Bronchial epithelial cell (primary cell): ENCODE measurements at regions not wholly inside any gene's neighbourhood (a gene's known extent, or its start where the extent isn't known, plus 50 kb on each side); places are given as distances from the start of the nearest gene placed in this dataset.

Experiments
- DNase-seq: peaks from one replicate; pipeline ENCODE4 v3.0.0-alpha.2; 2010; ENCODE audit warnings: low read depth
- FAIRE-seq: peaks from 2 replicates; lab custom pipeline; 2011; peaks lifted over from hg19 to GRCh38; lab: Jason Lieb, UNC
- H3K27me3 ChIP-seq: 2 replicates; pipeline ENCODE4 v1.5.1; 2011; ENCODE audit warnings: low read length; ENCODE audit not compliant: control insufficient read depth, insufficient read depth
- H3K36me3 ChIP-seq: 2 replicates; pipeline ENCODE4 v1.5.1; 2011; ENCODE audit warnings: low read length; ENCODE audit not compliant: control insufficient read depth, insufficient read depth
- H3K4me3 ChIP-seq: 2 replicates; pipeline ENCODE4 v1.5.1; 2011; ENCODE audit warnings: mild to moderate bottlenecking, low read depth, low read length, control low read depth
- TF ChIP-seq, protein P1 (sequence below): IDR thresholded peaks from 2 replicates; pipeline ENCODE4 v1.5.1; 2011; ENCODE audit warnings: mild to moderate bottlenecking, moderate library complexity, low read length, control low read depth, inconsistent platforms; ENCODE audit not compliant: insufficient read depth, severe bottlenecking

DNA sequence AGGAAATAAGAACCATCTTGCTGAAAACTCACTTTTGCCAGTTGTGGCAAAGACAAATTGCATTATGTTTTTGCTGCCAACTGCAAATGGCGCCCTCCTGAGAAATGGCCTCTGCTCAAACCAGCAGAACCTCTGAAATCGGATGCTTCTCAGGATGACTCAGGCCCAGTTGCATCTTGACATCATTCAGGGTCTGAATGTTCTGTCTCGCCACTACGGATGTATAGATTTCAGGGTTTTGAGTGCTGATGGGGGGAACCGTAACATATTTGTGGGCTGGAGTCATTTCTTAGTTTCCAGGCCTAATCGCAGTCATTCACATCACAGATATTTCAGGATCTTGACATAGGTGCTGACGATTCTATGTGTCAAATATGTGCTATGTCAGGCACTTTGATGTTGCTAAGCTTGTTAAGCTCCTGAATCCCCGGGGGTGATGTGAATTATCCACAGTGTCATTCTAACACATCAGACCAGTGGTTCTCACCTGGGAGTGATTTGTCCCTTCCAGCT is 207.1 kb downstream of the NFATC2 start:
- TF ChIP-seq, protein P1, sequence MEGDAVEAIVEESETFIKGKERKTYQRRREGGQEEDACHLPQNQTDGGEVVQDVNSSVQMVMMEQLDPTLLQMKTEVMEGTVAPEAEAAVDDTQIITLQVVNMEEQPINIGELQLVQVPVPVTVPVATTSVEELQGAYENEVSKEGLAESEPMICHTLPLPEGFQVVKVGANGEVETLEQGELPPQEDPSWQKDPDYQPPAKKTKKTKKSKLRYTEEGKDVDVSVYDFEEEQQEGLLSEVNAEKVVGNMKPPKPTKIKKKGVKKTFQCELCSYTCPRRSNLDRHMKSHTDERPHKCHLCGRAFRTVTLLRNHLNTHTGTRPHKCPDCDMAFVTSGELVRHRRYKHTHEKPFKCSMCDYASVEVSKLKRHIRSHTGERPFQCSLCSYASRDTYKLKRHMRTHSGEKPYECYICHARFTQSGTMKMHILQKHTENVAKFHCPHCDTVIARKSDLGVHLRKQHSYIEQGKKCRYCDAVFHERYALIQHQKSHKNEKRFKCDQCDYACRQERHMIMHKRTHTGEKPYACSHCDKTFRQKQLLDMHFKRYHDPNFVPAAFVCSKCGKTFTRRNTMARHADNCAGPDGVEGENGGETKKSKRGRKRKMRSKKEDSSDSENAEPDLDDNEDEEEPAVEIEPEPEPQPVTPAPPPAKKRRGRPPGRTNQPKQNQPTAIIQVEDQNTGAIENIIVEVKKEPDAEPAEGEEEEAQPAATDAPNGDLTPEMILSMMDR = no peak
- peak; percentile 95 for DNase-seq
- no peaks in the 10 kb centered on the region for H3K27me3 ChIP-seq
- no peaks in the 10 kb centered on the region for H3K36me3 ChIP-seq
- FAIRE-seq = no peak
- no peak overlapping the region for H3K4me3 ChIP-seq

DNA sequence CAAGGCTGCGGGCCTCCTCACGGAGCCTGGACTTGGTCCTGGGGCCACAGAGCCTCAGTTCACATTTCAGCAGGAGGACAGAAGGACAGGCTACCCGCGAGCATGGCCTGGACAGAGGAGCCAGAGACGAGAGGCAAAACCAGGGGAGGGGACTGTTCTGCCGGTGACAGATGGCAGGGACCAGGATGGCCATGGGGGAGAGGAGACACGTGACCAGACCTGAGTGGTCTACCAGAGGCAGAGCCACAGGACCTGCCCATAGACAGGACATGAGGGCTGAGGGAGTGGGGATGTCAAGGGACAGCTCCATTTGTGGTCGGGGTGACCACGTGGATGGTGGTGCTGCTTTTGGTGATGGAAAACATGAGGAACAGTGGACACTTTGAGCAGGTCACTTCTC is 207.9 kb downstream of the NFATC2 start:
- DNase-seq = no peak
- Histone ChIP-seq H3K36me3 (no peaks in the 10 kb centered on the region), H3K4me3 (no peak overlapping the region), H3K27me3 (no peaks in the 10 kb centered on the region)
- no peak for FAIRE-seq
- TF ChIP-seq, protein P1 = no peak

DNA sequence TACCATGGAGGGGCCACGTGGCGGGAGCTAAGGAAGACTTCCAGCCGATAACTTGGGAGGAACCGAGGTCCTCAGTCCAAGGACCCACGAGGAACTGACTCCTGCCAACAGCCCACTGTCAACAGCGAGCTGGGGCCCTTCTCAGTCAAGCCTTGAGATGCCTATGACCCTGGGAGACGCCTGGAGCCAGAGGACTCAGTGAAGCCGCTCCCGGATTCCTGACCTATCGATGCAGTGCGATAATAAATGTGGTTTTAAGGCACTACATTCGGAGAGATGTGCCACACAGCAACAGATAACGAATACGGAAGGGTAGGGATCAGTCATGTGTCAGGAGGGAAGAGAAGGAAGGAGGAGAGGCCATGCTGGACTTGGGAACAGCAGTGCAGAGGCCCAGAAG is 208.5 kb downstream of the NFATC2 start:
- FAIRE-seq (no peak), DNase-seq (no peak)
- no peaks in the 10 kb centered on the region for H3K27me3 ChIP-seq
- H3K36me3 ChIP-seq = no peaks in the 10 kb centered on the region
- TF ChIP-seq, protein P1 = no peak
- no peak overlapping the region for H3K4me3 ChIP-seq

DNA sequence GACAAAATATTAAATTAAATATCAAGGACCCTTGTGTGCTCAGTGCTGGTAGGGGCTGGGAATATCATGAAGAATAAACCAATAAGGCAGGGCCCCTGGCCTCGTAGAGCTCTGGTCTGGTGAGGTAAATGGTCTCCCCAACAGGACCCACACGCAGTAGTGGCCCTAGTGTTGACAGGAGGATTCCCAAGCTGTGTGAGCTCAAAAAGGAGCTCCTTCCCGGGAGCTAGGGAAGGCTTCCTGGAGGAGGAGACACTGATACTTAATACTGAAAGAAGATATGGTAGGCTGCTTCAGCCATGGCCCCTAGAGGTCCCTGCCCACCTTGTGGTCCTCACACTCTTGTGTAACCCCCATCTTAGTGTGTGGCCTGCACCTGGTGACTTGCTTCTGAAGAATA is 209.1 kb downstream of the NFATC2 start:
- FAIRE-seq (no peak), DNase-seq (no peak)
- Histone ChIP-seq H3K27me3 (no peaks in the 10 kb centered on the region), H3K36me3 (no peaks in the 10 kb centered on the region), H3K4me3 (no peak overlapping the region)
- TF ChIP-seq, protein P1 = no peak

DNA sequence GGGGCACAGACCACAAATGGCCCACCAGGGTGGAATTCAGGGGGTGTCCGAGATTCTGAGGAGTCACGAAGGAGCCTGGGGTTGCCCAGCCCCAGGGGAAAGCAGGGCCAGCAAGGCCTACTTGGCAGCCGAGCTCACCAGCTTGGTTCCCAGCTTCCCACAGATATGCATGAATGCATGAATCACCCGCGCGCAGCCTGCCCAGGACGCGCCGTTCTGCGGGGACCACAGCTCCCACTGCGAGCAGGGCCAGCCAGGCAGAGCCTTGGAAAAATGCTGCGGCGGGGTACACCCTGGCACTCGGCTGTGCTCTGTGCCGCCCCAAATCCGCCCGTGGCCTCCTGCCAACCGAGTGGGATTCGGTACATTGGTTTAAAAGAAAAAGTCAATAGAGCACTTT is 211.0 kb downstream of the NFATC2 start:
- DNase-seq = no peak
- Histone ChIP-seq H3K27me3 (no peaks in the 10 kb centered on the region), H3K4me3 (no peak overlapping the region), H3K36me3 (no peaks in the 10 kb centered on the region)
- no peak for FAIRE-seq
- TF ChIP-seq, protein P1 = no peak

DNA sequence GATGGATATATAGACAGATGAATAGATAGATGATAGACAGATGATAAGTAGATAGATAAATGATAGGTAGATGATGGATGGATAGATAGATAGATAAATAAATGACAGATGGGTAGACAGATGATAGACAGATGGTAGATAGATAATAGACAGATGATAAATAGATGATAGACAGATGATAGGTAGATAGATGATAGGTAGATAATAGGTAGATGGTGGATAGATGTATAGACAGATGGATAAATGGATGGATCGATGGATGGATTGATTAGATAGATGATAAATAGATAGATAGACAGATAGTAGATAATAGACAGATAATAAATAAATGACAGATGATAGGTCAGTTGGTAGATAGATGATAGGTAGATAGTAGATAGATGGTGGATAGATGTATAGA is 212.7 kb downstream of the NFATC2 start:
- Histone ChIP-seq H3K27me3 (no peaks in the 10 kb centered on the region), H3K4me3 (no peak overlapping the region), H3K36me3 (no peaks in the 10 kb centered on the region)
- TF ChIP-seq, protein P1 = no peak
- DNase-seq (no peak), FAIRE-seq (no peak)
